Neural cell (in vitro differentiated cells): ENCODE measurements at regions not wholly inside any gene's neighbourhood (a gene's known extent, or its start where the extent isn't known, plus 50 kb on each side); places are given as distances from the start of the nearest gene placed in this dataset.

Source experiments
- H2AFZ ChIP-seq: fragments of 200-600, 300-800 bp; sonication (generic), shearing (Covaris generic); 2 replicates; pipeline ENCODE4 v1.6.0; 2014; ENCODE audit warnings: low read depth, mild to moderate bottlenecking, antibody characterized with exemption, low read length, moderate library complexity
- H3F3A ChIP-seq: fragments of 200-600 bp; shearing (Covaris generic); 2 replicates; pipeline ENCODE4 v1.6.1; 2016; ENCODE audit warnings: mild to moderate bottlenecking, moderate library complexity, mixed read lengths, antibody characterized with exemption, low read length; ENCODE audit not compliant: insufficient read depth, poor library complexity, severe bottlenecking
- H3K27ac ChIP-seq: fragments of 200-600, 300-800 bp; sonication (generic), shearing (Covaris generic); 2 replicates; pipeline ENCODE4 v1.5.1; 2014; ENCODE audit warnings: mild to moderate bottlenecking, low read length, moderate library complexity
- H3K27me3 ChIP-seq: fragments of 300-800, 200-600 bp; sonication (generic), shearing (Covaris generic); 2 replicates; pipeline ENCODE4 v1.6.0; 2014; ENCODE audit warnings: mild to moderate bottlenecking, low read depth, low read length, moderate library complexity; ENCODE audit not compliant: insufficient read depth
- H3K36me3 ChIP-seq: fragments of 300-800, 200-600 bp; sonication (generic), shearing (Covaris generic); 2 replicates; pipeline ENCODE4 v1.5.1; 2014; ENCODE audit warnings: mild to moderate bottlenecking, antibody characterized with exemption, low read length, moderate library complexity; ENCODE audit not compliant: insufficient read depth
- H3K4me2 ChIP-seq: fragments of 300-800, 200-600 bp; sonication (generic), shearing (Covaris generic); 2 replicates; pipeline ENCODE4 v1.6.0; 2014; ENCODE audit warnings: mild to moderate bottlenecking, low read length
- H3K4me3 ChIP-seq: fragments of 300-800, 200-600 bp; sonication (generic), shearing (Covaris generic); 2 replicates; pipeline ENCODE4 v1.5.1; 2014; ENCODE audit warnings: mild to moderate bottlenecking, low read length, moderate library complexity
- H3K79me2 ChIP-seq: fragments of 200-600 bp; shearing (Covaris generic); replicated peaks from 2 replicates; pipeline ENCODE4 v1.6.0; 2014; ENCODE audit warnings: mild to moderate bottlenecking, low read length, moderate library complexity; ENCODE audit not compliant: insufficient read depth
- H3K9ac ChIP-seq: fragments of 300-800, 200-600 bp; sonication (generic), shearing (Covaris generic); 2 replicates; pipeline ENCODE4 v1.6.1; 2016; ENCODE audit warnings: mild to moderate bottlenecking, low read length, mixed read lengths
- H3K9me2 ChIP-seq: fragments of 200-600 bp; shearing (Covaris generic); 2 replicates; pipeline ENCODE4 v1.6.1; 2016; ENCODE audit warnings: mild to moderate bottlenecking, low read length, mixed read lengths; ENCODE audit not compliant: insufficient read depth
- H3K9me3 ChIP-seq: fragments of 200-600, 300-800 bp; sonication (generic), shearing (Covaris generic); 2 replicates; pipeline ENCODE4 v1.6.1; 2016; ENCODE audit warnings: mild to moderate bottlenecking, mixed run types, low read length, moderate library complexity, mixed read lengths
- H4K20me1 ChIP-seq: fragments of 200-600 bp; shearing (Covaris generic); 2 replicates; pipeline ENCODE4 v1.6.1; 2016; ENCODE audit warnings: mild to moderate bottlenecking, mixed run types; ENCODE audit not compliant: insufficient read depth
- CTCF ChIP-seq: fragments of 450-650 bp; IDR thresholded peaks from 2 replicates; pipeline ENCODE4 v1.5.1; 2014; ENCODE audit warnings: antibody characterized with exemption, mild to moderate bottlenecking, moderate library complexity; ENCODE audit not compliant: poor library complexity, severe bottlenecking
- EP300 ChIP-seq: fragments of 450-650 bp; conservative IDR thresholded peaks from 2 replicates; pipeline ENCODE4 v1.6.1; 2014; ENCODE audit warnings: antibody characterized with exemption, mild to moderate bottlenecking, moderate library complexity; ENCODE audit not compliant: poor library complexity, severe bottlenecking
- EZH2 ChIP-seq: fragments of 200-600, 300-800 bp; shearing (Covaris generic), sonication (generic); IDR thresholded peaks from 2 replicates; pipeline ENCODE4 v1.6.1; 2014; ENCODE audit warnings: antibody characterized with exemption, low read length, borderline replicate concordance, mild to moderate bottlenecking; ENCODE audit not compliant: insufficient read depth, poor library complexity, severe bottlenecking
- MXI1 ChIP-seq: fragments of 450-650 bp; conservative IDR thresholded peaks from 2 replicates; pipeline ENCODE4 v1.6.1; 2014; ENCODE audit warnings: antibody characterized with exemption, mild to moderate bottlenecking; ENCODE audit not compliant: poor library complexity, severe bottlenecking
- POLR2AphosphoS5 ChIP-seq: IDR thresholded peaks from 2 replicates; pipeline ENCODE4 v1.6.1; 2012
- RAD21 ChIP-seq: fragments of 450-650 bp; conservative IDR thresholded peaks from 2 replicates; pipeline ENCODE4 v1.6.1; 2014; ENCODE audit warnings: antibody characterized with exemption, mild to moderate bottlenecking, moderate library complexity
- REST ChIP-seq: IDR thresholded peaks from 2 replicates; pipeline ENCODE4 v1.6.1; 2012; ENCODE audit warnings: borderline replicate concordance
- SMC3 ChIP-seq: fragments of 450-650 bp; conservative IDR thresholded peaks from 2 replicates; pipeline ENCODE4 v1.6.1; 2014; ENCODE audit warnings: antibody characterized with exemption, mild to moderate bottlenecking, moderate library complexity; ENCODE audit not compliant: poor library complexity
- TAF1 ChIP-seq: IDR thresholded peaks from 2 replicates; pipeline ENCODE4 v1.6.1; 2012; ENCODE audit warnings: low read depth

GRCh38 chr3:152155246-152156020, 113.3 kb upstream of the MBNL1 start:
- Histone ChIP-seq H3K9me3 (no peaks in the 10 kb centered on the region), H3K4me3 (no peak overlapping the region), H4K20me1 (no peaks in the 10 kb centered on the region), H2AFZ (no peak overlapping the region), H3K79me2 (no peaks in the 10 kb centered on the region), H3K36me3 (no peaks in the 10 kb centered on the region), H3K9ac (no peak overlapping the region), H3F3A (no peaks in the 10 kb centered on the region), H3K9me2 (no peaks in the 10 kb centered on the region), H3K27me3 (no peaks in the 10 kb centered on the region), H3K4me2 (no peak overlapping the region), H3K27ac (no peak overlapping the region)
- TF ChIP-seq REST, result no peak
- TF ChIP-seq POLR2AphosphoS5, result no peak
- no peak for TF ChIP-seq MXI1
- no peak for TF ChIP-seq SMC3
- no peak for TF ChIP-seq RAD21
- TF ChIP-seq EZH2, result no peak
- no peak for TF ChIP-seq EP300
- TF ChIP-seq CTCF, result no peak
- TF ChIP-seq TAF1, result no peak

- Histone ChIP-seq H3K36me3 (no peaks in the 10 kb centered on the region), H3K4me3 (no peak overlapping the region), H3K27me3 (no peaks in the 10 kb centered on the region), H3K4me2 (no peak overlapping the region), H3K9me3 (no peaks in the 10 kb centered on the region), H2AFZ (no peak overlapping the region), H3K9ac (no peak overlapping the region), H4K20me1 (no peaks in the 10 kb centered on the region), H3K27ac (no peak overlapping the region), H3F3A (no peaks in the 10 kb centered on the region), H3K9me2 (no peaks in the 10 kb centered on the region), H3K79me2 (no peaks in the 10 kb centered on the region)
- no peak for TF ChIP-seq SMC3
- no peak for TF ChIP-seq CTCF
- no peak for TF ChIP-seq TAF1
- TF ChIP-seq POLR2AphosphoS5, result no peak
- TF ChIP-seq REST, result no peak
- TF ChIP-seq MXI1, result no peak
- no peak for TF ChIP-seq EP300
- TF ChIP-seq RAD21, result no peak
- no peak for TF ChIP-seq EZH2
These were observed 111.8 kb upstream of the MBNL1 start for GRCh38 chr3:152156880-152157279.
